ENCODE measurements at regions not wholly inside any gene's neighbourhood (a gene's known extent, or its start where the extent isn't known, plus 50 kb on each side); places are given as distances from the start of the nearest gene placed in this dataset.

DNA sequence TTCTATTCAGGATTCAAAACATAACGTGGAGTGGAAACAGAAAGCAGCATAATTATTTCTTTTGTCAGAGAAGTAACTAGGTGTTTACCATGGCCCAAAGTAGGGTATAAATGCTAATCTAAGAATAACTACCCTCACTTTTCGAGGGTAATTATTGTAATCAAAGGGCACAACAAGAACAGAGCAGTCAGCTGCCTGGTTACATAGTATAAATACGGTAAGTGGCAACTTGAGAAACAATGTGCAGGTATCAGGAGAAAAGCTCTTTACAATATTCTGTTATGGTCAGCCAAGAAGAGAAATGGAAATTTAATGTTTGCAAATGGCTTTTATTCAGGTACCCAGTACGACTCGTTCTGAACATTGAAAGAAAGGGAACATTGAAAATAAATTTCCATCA is 242.0 kb upstream of the NPY start:
- peaks cover 0 to 2% of the 10 kb centered on the region in 2 donors for H3K9me3 ChIP-seq (replicated peaks in 1 of 2; ENCODE audit: control insufficient read depth in 2 of 2, insufficient read depth in 1 of 2, low read depth in 1 of 2, low read length in 2 of 2)
- H2BK15ac ChIP-seq (ENCODE audit: low read length) = no peak overlapping the region
- H2BK12ac ChIP-seq (ENCODE audit: low read length) = no peak overlapping the region
- no peak overlapping the region for H3K27ac ChIP-seq (replicated peaks; ENCODE audit: low read length)
- DNase-seq (ENCODE audit: low spot score) = no peak
- no peak overlapping the region for H3K4me3 ChIP-seq (ENCODE audit: low read length in 2 of 2)
- H2AFZ ChIP-seq (ENCODE audit: low read length) = no peak overlapping the region
- H3K4me1 ChIP-seq (ENCODE audit: control insufficient read depth in 2 of 2, insufficient read depth in 1 of 2, low read depth in 1 of 2, low read length in 2 of 2) = no peaks in the 10 kb centered on the region
- H2BK5ac ChIP-seq (ENCODE audit: low read length) = no peak overlapping the region
- H3K79me1 ChIP-seq (ENCODE audit: low read depth, low read length) = no peaks in the 10 kb centered on the region
- H4K91ac ChIP-seq (ENCODE audit: low read depth, low read length, poor library complexity) = no peak overlapping the region
- H2BK120ac ChIP-seq (ENCODE audit: low read depth, low read length) = no peak overlapping the region
- H3K36me3 ChIP-seq (replicated peaks in 1 of 2; ENCODE audit: control insufficient read depth in 2 of 2, insufficient read depth in 2 of 2, low read length in 2 of 2) = no peaks in the 10 kb centered on the region
- H3K4me2 ChIP-seq (ENCODE audit: insufficient read depth, low read length, poor library complexity, severe bottlenecking) = no peak overlapping the region
- H2AK5ac ChIP-seq (ENCODE audit: low read depth, low read length) = no peak overlapping the region
- H3K27me3 ChIP-seq (ENCODE audit: control insufficient read depth in 3 of 3, insufficient read depth in 3 of 3, low read depth in 1 of 3, low read length in 3 of 3) = no peaks in the 10 kb centered on the region
- no peak overlapping the region for H3K4ac ChIP-seq (ENCODE audit: low read length)
- H4K8ac ChIP-seq (ENCODE audit: low read depth, low read length) = no peak overlapping the region
- H3K23ac ChIP-seq (ENCODE audit: low read depth, low read length, poor library complexity) = no peak overlapping the region
- H3K9ac ChIP-seq (ENCODE audit: low read depth, low read length, poor library complexity) = no peak overlapping the region
- WGBS, 2 donors (ENCODE audit: extremely low coverage in 2 of 2, insufficient read length in 2 of 2, insufficient replicate concordance in 1 of 2) = no CpG with 5 or more reads among the region's 5 CpGs
- H3K18ac ChIP-seq (ENCODE audit: low read length) = no peak overlapping the region
- H3K14ac ChIP-seq (ENCODE audit: low read length) = no peak overlapping the region

- H3K27ac ChIP-seq (replicated peaks; ENCODE audit: low read length) = no peak overlapping the region
- no peak for DNase-seq (ENCODE audit: low spot score)
- H3K9ac ChIP-seq (ENCODE audit: low read depth, low read length, poor library complexity) = no peak overlapping the region
- no peak overlapping the region for H3K14ac ChIP-seq (ENCODE audit: low read length)
- no peak overlapping the region for H2BK12ac ChIP-seq (ENCODE audit: low read length)
- no peak overlapping the region for H4K8ac ChIP-seq (ENCODE audit: low read depth, low read length)
- WGBS, 2 donors (ENCODE audit: extremely low coverage in 2 of 2, insufficient read length in 2 of 2, insufficient replicate concordance in 1 of 2) = no CpG with 5 or more reads among the region's 2 CpGs
- H3K79me1 ChIP-seq (ENCODE audit: low read depth, low read length) = no peaks in the 10 kb centered on the region
- H3K23ac ChIP-seq (ENCODE audit: low read depth, low read length, poor library complexity) = no peak overlapping the region
- no peak overlapping the region for H2BK120ac ChIP-seq (ENCODE audit: low read depth, low read length)
- no peak overlapping the region for H3K18ac ChIP-seq (ENCODE audit: low read length)
- H3K4ac ChIP-seq (ENCODE audit: low read length) = no peak overlapping the region
- H2AFZ ChIP-seq (ENCODE audit: low read length) = no peak overlapping the region
- H3K36me3 ChIP-seq (replicated peaks in 1 of 2; ENCODE audit: control insufficient read depth in 2 of 2, insufficient read depth in 2 of 2, low read length in 2 of 2) = no peaks in the 10 kb centered on the region
- H2BK15ac ChIP-seq (ENCODE audit: low read length) = no peak overlapping the region
- H3K27me3 ChIP-seq (ENCODE audit: control insufficient read depth in 3 of 3, insufficient read depth in 3 of 3, low read depth in 1 of 3, low read length in 3 of 3) = no peaks in the 10 kb centered on the region
- peaks cover 0 to 2% of the 10 kb centered on the region in 2 donors for H3K9me3 ChIP-seq (replicated peaks in 1 of 2; ENCODE audit: control insufficient read depth in 2 of 2, insufficient read depth in 1 of 2, low read depth in 1 of 2, low read length in 2 of 2)
- no peak overlapping the region for H3K4me3 ChIP-seq (ENCODE audit: low read length in 2 of 2)
- no peaks in the 10 kb centered on the region for H3K4me1 ChIP-seq (ENCODE audit: control insufficient read depth in 2 of 2, insufficient read depth in 1 of 2, low read depth in 1 of 2, low read length in 2 of 2)
- H2AK5ac ChIP-seq (ENCODE audit: low read depth, low read length) = no peak overlapping the region
- H4K91ac ChIP-seq (ENCODE audit: low read depth, low read length, poor library complexity) = no peak overlapping the region
- H2BK5ac ChIP-seq (ENCODE audit: low read length) = no peak overlapping the region
- H3K4me2 ChIP-seq (ENCODE audit: insufficient read depth, low read length, poor library complexity, severe bottlenecking) = no peak overlapping the region
Observed at GRCh38 chr7:24049296-24049695, 234.7 kb upstream of the NPY start.

GRCh38 chr7:24050991-24051560 is 232.9 kb upstream of the NPY start:
- Histone ChIP-seq H2AFZ (ENCODE audit: low read length) (no peak overlapping the region), H3K23ac (ENCODE audit: low read depth, low read length, poor library complexity) (no peak overlapping the region), H3K4ac (ENCODE audit: low read length) (no peak overlapping the region), H4K8ac (ENCODE audit: low read depth, low read length) (no peak overlapping the region), H3K79me1 (ENCODE audit: low read depth, low read length) (no peaks in the 10 kb centered on the region), H3K9ac (ENCODE audit: low read depth, low read length, poor library complexity) (no peak overlapping the region), H2BK120ac (ENCODE audit: low read depth, low read length) (no peak overlapping the region), H3K27me3 (ENCODE audit: control insufficient read depth in 3 of 3, insufficient read depth in 3 of 3, low read depth in 1 of 3, low read length in 3 of 3) (peaks cover 0 to 2% (median 0%) of the 10 kb centered on the region in 3 experiments), H4K91ac (ENCODE audit: low read depth, low read length, poor library complexity) (no peak overlapping the region), H3K4me1 (ENCODE audit: control insufficient read depth in 2 of 2, insufficient read depth in 1 of 2, low read depth in 1 of 2, low read length in 2 of 2) (no peaks in the 10 kb centered on the region), H2AK5ac (ENCODE audit: low read depth, low read length) (no peak overlapping the region), H2BK12ac (ENCODE audit: low read length) (no peak overlapping the region), H2BK15ac (ENCODE audit: low read length) (no peak overlapping the region), H3K18ac (ENCODE audit: low read length) (no peak overlapping the region), H3K27ac (replicated peaks; ENCODE audit: low read length) (no peak overlapping the region), H3K36me3 (replicated peaks in 1 of 2; ENCODE audit: control insufficient read depth in 2 of 2, insufficient read depth in 2 of 2, low read length in 2 of 2) (no peaks in the 10 kb centered on the region), H3K14ac (ENCODE audit: low read length) (no peak overlapping the region), H3K9me3 (replicated peaks in 1 of 2; ENCODE audit: control insufficient read depth in 2 of 2, insufficient read depth in 1 of 2, low read depth in 1 of 2, low read length in 2 of 2) (no peaks in the 10 kb centered on the region), H3K4me2 (ENCODE audit: insufficient read depth, low read length, poor library complexity, severe bottlenecking) (no peak overlapping the region), H3K4me3 (ENCODE audit: low read length in 2 of 2) (no peak overlapping the region), H2BK5ac (ENCODE audit: low read length) (no peak overlapping the region)
- WGBS, 2 donors (ENCODE audit: extremely low coverage in 2 of 2, insufficient read length in 2 of 2, insufficient replicate concordance in 1 of 2) = no CpG with 5 or more reads among the region's 7 CpGs
- DNase-seq (ENCODE audit: low spot score) = no peak

DNA sequence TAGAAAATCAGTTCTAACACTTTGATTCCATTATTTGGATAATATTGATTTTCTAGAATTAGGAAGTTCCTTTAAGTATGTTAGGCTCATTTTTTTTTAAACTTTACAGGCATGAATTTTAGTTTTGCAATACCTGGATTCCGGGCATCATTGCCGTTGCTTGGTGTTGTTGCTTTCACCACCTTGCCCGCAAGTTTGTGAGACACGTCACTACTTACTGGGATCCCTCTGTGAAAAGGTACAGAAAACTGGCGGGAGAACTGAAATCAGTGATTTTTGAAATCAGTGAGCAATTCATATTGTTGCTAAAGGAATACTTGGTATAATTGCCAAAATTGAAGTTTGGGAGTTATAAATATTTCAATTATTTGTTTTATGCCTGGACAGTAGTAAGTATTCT is 232.3 kb upstream of the NPY start:
- Histone ChIP-seq H3K4me2 (ENCODE audit: insufficient read depth, low read length, poor library complexity, severe bottlenecking) (no peak overlapping the region), H2BK12ac (ENCODE audit: low read length) (no peak overlapping the region), H3K9me3 (replicated peaks in 1 of 2; ENCODE audit: control insufficient read depth in 2 of 2, insufficient read depth in 1 of 2, low read depth in 1 of 2, low read length in 2 of 2) (no peaks in the 10 kb centered on the region), H2BK120ac (ENCODE audit: low read depth, low read length) (no peak overlapping the region), H3K79me1 (ENCODE audit: low read depth, low read length) (no peaks in the 10 kb centered on the region), H3K23ac (ENCODE audit: low read depth, low read length, poor library complexity) (no peak overlapping the region), H3K36me3 (replicated peaks in 1 of 2; ENCODE audit: control insufficient read depth in 2 of 2, insufficient read depth in 2 of 2, low read length in 2 of 2) (no peaks in the 10 kb centered on the region), H3K18ac (ENCODE audit: low read length) (no peak overlapping the region), H2AFZ (ENCODE audit: low read length) (no peak overlapping the region), H2BK5ac (ENCODE audit: low read length) (no peak overlapping the region), H3K9ac (ENCODE audit: low read depth, low read length, poor library complexity) (no peak overlapping the region), H3K27ac (replicated peaks; ENCODE audit: low read length) (no peak overlapping the region), H3K4me1 (ENCODE audit: control insufficient read depth in 2 of 2, insufficient read depth in 1 of 2, low read depth in 1 of 2, low read length in 2 of 2) (no peaks in the 10 kb centered on the region), H3K4ac (ENCODE audit: low read length) (no peak overlapping the region), H4K8ac (ENCODE audit: low read depth, low read length) (no peak overlapping the region), H3K14ac (ENCODE audit: low read length) (no peak overlapping the region), H4K91ac (ENCODE audit: low read depth, low read length, poor library complexity) (no peak overlapping the region), H2BK15ac (ENCODE audit: low read length) (no peak overlapping the region), H2AK5ac (ENCODE audit: low read depth, low read length) (no peak overlapping the region), H3K4me3 (ENCODE audit: low read length in 2 of 2) (no peak overlapping the region), H3K27me3 (ENCODE audit: control insufficient read depth in 3 of 3, insufficient read depth in 3 of 3, low read depth in 1 of 3, low read length in 3 of 3) (peaks cover 0 to 2% (median 0%) of the 10 kb centered on the region in 3 experiments)
- whole genome bisulfite sequencing, 2 donors (ENCODE audit: extremely low coverage in 2 of 2, insufficient read length in 2 of 2, insufficient replicate concordance in 1 of 2) = no CpG with 5 or more reads among the region's 5 CpGs
- no peak for DNase-seq (ENCODE audit: low spot score)
